Anterior cingulate cortex (tissue), 58 donors: ENCODE measurements at regions not wholly inside any gene's neighbourhood (a gene's known extent, or its start where the extent isn't known, plus 50 kb on each side); places are given as distances from the start of the nearest gene placed in this dataset.
"Not testable (repeated sequence)": the region's sequence is repeated elsewhere in the genome, so short reads cannot be mapped to it uniquely, and the experiment has no call there.

Source experiments
- DNase-seq, 58 donors: peaks; one replicate each; lab custom pipeline; 2025; lab: John Stamatoyannopoulos, UW

GRCh38 chr2:242088471-242089212 is 219.1 kb downstream of the RTP5 start:
- DNase-seq, result peak in 56 of 58 donors; percentile 23 to 93 (median 86)

- not testable (repeated sequence) for DNase-seq
These were observed 219.7 kb downstream of the RTP5 start for GRCh38 chr2:242089213-242089549.

- not testable (repeated sequence) for DNase-seq
These were observed 227.7 kb downstream of the RTP5 start for GRCh38 chr2:242097278-242097677.

GRCh38 chr2:242098034-242098433 is 228.5 kb downstream of the RTP5 start:
- DNase-seq, result no peak

- no peak for DNase-seq
These were observed 229.1 kb downstream of the RTP5 start for GRCh38 chr2:242098445-242099128.

GRCh38 chr2:242103093-242103492 is 233.6 kb downstream of the RTP5 start:
- not testable (repeated sequence) for DNase-seq

GRCh38 chr2:242104202-242104956 is 234.8 kb downstream of the RTP5 start:
- DNase-seq, result not testable (repeated sequence)

- not testable (repeated sequence) for DNase-seq
These were observed 237.5 kb downstream of the RTP5 start for GRCh38 chr2:242107065-242107464.

- DNase-seq, result not testable (repeated sequence)
These were observed 239.4 kb downstream of the RTP5 start for GRCh38 chr2:242108797-242109500.

GRCh38 chr2:242109819-242110218 is 240.3 kb downstream of the RTP5 start:
- not testable (repeated sequence) for DNase-seq

- DNase-seq, result not testable (repeated sequence)
These were observed 242.4 kb downstream of the RTP5 start for GRCh38 chr2:242111954-242112353.

- not testable (repeated sequence) for DNase-seq
These were observed 244.0 kb downstream of the RTP5 start for GRCh38 chr2:242113492-242113891.

- not testable (repeated sequence) for DNase-seq
These were observed 247.1 kb downstream of the RTP5 start for GRCh38 chr2:242116676-242117075.

GRCh38 chr2:242117305-242117704 is 247.8 kb downstream of the RTP5 start:
- not testable (repeated sequence) for DNase-seq

GRCh38 chr2:242119682-242120081 is 250.2 kb downstream of the RTP5 start:
- not testable (repeated sequence) for DNase-seq

- DNase-seq, result not testable (repeated sequence)
These were observed 261.2 kb downstream of the RTP5 start for GRCh38 chr2:242130682-242131081.

- DNase-seq, result not testable (repeated sequence)
These were observed 290.4 kb downstream of the RTP5 start for GRCh38 chr2:242159921-242160320.

GRCh38 chr2:242165115-242165514 is 295.6 kb downstream of the RTP5 start:
- DNase-seq, result not testable (repeated sequence)

GRCh38 chr2:242171290-242171689 is 301.8 kb downstream of the RTP5 start:
- DNase-seq, result not testable (repeated sequence)
